GM21825 (cell line): ENCODE measurements at regions not wholly inside any gene's neighbourhood (a gene's known extent, or its start where the extent isn't known, plus 50 kb on each side); places are given as distances from the start of the nearest gene placed in this dataset.
"Not testable (repeated sequence)": the region's sequence is repeated elsewhere in the genome, so short reads cannot be mapped to it uniquely, and the experiment has no call there.

Experiments
- ATAC-seq: cut with Tn5 transposase; IDR thresholded peaks from one replicate; pipeline ENCODE4 v1.9.1; 2021; ENCODE audit warnings: mild to moderate bottlenecking, moderate library complexity; ENCODE audit not compliant: unreplicated experiment

- ATAC-seq = no peak
These were observed 165.1 kb upstream of the PRR16 start for GRCh38 chr5:120298981-120299380.

- no peak for ATAC-seq
These were observed 159.4 kb upstream of the PRR16 start for GRCh38 chr5:120304663-120305062.

GRCh38 chr5:120306303-120306702, 157.8 kb upstream of the PRR16 start:
- ATAC-seq = no peak

DNA sequence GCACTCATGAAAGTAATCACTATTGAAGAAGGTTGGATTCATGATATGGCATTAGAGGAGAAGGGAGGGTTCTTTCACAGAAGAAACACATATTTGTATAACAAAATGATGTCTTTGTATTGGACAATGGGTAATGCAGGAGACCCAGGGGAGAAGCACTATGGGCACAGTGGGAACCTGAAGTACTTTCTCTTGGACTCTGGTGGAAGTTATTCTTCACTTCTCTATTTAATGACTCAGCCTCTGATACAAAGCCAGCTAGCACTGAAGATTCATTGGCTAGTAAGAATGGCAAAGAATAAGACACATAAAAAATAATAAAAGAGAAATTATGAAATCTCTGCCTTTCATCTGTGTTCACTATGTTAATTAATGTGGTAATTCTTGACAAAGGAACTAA, 149.9 kb upstream of the PRR16 start:
- ATAC-seq = no peak

- ATAC-seq = no peak
These were observed 143.5 kb upstream of the PRR16 start for GRCh38 chr5:120320626-120321025.

DNA sequence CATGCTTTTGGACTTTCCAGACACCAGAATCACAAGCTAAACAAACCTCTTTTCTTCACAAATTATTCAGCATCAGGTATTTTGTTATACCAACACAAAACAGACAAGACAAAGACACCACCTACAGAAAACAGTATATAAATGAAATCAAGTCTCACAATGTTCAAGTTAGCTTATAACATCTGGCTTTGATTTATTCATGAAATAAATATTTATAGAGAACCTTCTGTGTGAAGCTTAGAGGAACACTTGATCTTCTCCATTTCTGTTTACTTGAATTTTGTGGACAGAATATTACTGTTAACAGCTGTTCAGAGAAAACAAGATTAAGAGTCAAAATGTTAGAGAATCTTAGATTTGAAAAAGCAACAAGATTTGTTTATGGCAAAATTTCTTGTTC, 137.4 kb upstream of the PRR16 start:
- no peak for ATAC-seq

DNA sequence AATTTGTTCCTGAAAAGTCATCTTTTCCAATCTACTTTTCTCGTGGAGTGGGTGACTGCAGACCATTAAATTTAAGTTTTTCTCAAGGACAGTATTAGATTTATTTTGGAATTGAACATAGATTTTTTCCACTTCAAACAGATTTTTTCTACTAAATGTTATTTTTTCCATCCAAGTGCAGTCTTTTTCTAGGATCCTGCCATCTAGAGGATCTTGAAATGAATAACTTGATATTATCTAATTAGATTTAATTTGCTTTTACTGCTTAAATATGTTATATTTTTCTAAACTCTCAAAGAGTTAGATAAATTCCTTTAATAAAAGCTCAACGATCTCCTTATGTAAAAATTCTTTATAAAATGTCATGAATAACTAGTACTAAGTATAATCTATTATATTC, 136.9 kb upstream of the PRR16 start:
- no peak for ATAC-seq

- no peak for ATAC-seq
These were observed 135.0 kb upstream of the PRR16 start for GRCh38 chr5:120329095-120329494.

- no peak for ATAC-seq
These were observed 133.5 kb upstream of the PRR16 start for GRCh38 chr5:120330558-120330957.

DNA sequence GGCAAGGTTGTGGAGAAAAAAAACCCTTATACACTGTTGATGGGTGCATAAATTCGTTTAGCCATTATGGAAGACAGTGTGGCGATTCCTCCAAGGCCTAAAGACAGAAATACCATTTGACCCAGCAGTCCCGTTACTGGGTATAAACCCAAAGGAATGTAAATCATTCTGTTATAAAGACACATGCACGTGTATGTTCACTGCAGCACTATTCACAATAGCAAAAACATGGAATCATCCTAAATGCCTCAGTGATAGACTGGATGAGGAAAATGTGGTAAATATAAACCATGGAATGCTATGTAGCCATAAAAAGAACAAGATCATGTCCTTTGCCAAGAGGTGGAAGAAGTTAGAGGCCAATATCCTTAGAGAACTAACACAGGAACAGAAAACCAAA, 119.9 kb upstream of the PRR16 start:
- no peak for ATAC-seq

DNA sequence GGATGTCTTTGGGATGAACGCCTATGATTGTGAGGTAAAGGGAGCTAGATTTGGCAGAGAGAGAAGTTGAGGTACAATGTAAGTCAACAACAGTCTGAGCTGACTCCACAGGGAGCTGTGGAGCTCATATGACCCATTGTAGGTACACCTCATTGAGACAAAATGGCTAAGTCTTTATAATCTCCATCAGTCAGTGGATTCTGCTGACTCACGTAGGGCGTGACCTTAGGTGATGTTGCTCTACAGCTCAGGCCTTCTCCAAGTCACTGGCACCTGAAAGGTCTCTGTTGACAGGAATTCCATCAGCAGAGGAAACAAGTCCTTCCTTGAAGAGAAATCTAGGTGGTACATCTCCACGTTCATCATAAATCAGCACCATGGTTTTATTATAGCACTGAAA, 118.2 kb upstream of the PRR16 start:
- no peak for ATAC-seq

DNA sequence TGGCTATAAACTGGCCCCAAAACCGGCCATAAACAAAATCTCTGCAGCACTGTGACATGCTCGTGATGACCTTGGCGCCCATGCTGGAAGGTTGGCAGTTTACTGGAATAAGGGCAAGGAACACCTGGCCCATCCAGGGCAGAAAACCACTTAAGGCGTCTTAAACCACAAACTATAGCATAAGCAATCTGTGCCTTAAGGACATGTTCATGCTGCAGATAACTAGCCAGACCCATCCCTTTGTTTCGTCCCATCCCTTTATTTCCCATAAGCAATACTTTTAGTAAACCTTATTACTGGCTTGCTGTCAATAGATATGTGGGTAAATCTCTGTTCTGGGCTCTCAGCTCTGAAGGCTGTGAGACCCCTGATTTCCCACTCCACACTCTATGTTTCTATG, 113.0 kb upstream of the PRR16 start:
- ATAC-seq = not testable (repeated sequence)

DNA sequence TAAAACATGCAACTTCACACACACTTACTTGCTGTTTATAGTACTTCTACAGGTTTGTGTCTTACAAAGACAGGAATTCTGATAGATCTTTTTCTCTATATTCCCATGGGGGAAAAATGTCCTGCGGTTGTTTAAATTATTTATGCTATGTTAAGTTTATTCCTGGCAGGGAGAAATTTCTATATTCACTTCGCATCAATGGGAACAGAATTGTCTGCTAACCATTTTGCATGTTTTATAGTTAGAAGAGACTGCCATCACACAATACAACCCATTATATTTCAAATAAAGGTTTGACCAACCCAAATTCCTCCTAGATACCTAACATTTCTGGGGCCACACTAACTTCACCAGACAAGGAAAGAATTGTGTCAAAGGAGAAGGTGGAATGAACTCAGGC, 110.0 kb upstream of the PRR16 start:
- no peak for ATAC-seq

DNA sequence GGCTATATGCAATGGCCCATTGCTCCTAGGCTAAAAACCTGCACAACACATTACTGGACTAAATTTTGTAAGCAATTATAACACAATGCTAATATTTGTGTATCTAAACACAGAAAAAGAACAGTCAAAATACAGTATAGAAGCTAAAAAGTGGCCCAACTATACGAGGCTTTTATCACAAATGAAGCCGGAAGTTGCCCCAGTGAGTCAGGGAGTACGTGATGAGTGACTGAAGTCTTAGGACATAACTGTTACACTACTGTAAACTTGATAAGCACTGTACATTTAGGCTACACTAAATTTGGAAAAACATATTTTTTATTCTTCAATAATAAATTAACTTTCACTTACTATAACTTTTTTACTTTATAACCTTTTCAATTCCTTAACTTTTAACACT, 105.2 kb upstream of the PRR16 start:
- no peak for ATAC-seq

- ATAC-seq = no peak
These were observed 102.2 kb upstream of the PRR16 start for GRCh38 chr5:120361941-120362340.

GRCh38 chr5:120362426-120362825, 101.7 kb upstream of the PRR16 start:
- no peak for ATAC-seq

GRCh38 chr5:120365656-120366446, 98.2 kb upstream of the PRR16 start:
- ATAC-seq = no peak

DNA sequence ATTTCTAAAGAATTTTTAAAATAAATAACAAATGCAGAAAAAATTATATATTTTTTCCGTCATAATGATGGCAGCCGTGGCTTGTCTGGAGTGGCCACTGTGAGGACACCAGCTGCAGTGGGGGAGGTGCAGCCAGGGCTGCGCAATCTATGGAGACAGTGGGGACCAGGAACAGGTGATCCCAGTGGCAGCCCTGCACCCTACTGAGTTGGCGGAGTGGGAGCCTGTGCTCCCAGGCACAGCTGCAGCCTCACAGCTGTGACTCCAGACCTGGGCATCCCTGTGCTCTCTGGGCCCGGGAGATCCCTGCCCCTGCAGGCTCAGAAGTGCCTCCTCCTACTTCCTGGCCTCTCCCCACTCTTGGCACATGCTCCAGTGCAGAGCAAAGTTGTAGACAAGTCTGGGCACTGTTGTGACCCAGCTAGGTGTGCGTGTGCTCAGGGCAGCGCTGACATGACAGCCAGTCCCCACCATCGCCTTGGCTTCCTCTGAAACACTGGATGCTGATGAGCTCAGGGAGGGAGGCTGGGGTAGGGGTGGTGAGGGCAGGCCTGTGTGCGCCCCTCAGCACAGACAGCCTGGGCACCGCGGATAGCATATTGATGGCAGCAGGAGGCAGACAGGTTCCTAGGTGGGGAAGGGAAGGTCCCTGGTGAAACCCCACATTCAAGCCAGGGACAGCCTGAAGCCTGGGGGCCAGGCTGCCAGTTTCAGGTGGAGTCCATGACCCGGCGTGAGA, 96.0 kb upstream of the PRR16 start:
- no peak for ATAC-seq

- ATAC-seq = no peak
These were observed 95.0 kb upstream of the PRR16 start for GRCh38 chr5:120368923-120369715.

DNA sequence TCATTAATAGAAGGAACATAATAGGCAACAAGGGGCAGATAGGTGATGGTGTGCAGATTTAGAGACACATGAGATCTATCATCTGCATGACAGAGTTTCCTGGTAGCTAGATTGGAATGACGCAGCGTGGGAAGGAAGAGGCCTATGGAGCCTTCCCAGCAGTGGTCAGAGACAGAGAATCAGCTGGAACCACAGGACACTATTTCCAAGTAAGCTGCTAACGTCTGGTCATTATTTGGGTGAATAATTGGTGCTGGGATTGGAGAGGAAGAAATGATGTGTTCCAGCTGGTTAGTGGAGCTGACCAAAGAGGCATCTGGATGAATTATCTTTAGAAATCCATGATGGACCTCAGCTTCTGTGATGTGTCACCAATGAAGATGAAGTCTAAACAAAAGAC, 91.2 kb upstream of the PRR16 start:
- no peak for ATAC-seq

- ATAC-seq = no peak
These were observed 88.9 kb upstream of the PRR16 start for GRCh38 chr5:120375248-120375647.

GRCh38 chr5:120380644-120381043, 83.5 kb upstream of the PRR16 start:
- no peak for ATAC-seq
